Central memory CD8-positive, alpha-beta T cell (primary cell): ENCODE measurements at regions not wholly inside any gene's neighbourhood (a gene's known extent, or its start where the extent isn't known, plus 50 kb on each side); places are given as distances from the start of the nearest gene placed in this dataset.
"Not testable (repeated sequence)": the region's sequence is repeated elsewhere in the genome, so short reads cannot be mapped to it uniquely, and the experiment has no call there.

Experiments
- ATAC-seq: fragments of 150-1000 bp; cut with Tn5 transposase; replicated peaks from 2 replicates; pipeline ENCODE4 v1.10.0; 2022; ENCODE audit warnings: mild to moderate bottlenecking, moderate FRiP score, moderate number of reproducible peaks; ENCODE audit not compliant: poor library complexity, severe bottlenecking; ENCODE audit errors: extremely low read depth
- DNase-seq, 2 donors: peaks; one replicate each; pipeline ENCODE4 v3.0.0; 2021; ENCODE audit warnings: low spot score in 2 of 2
- H3K27ac Mint-ChIP-seq: one replicate; pipeline ENCODE4 v1.8.0; 2022; ENCODE audit warnings: low read depth, mild to moderate bottlenecking, moderate library complexity, mixed read lengths
- H3K27me3 Mint-ChIP-seq: one replicate; pipeline ENCODE4 v1.8.0; 2022; ENCODE audit warnings: mixed read lengths
- H3K36me3 Mint-ChIP-seq: one replicate; pipeline ENCODE4 v1.8.0; 2022; ENCODE audit warnings: mild to moderate bottlenecking, moderate library complexity, mixed read lengths; ENCODE audit not compliant: insufficient read depth
- H3K4me1 Mint-ChIP-seq: one replicate; pipeline ENCODE4 v1.8.0; 2022; ENCODE audit warnings: mixed read lengths
- H3K4me3 Mint-ChIP-seq: one replicate; pipeline ENCODE4 v1.8.0; 2022; ENCODE audit warnings: mild to moderate bottlenecking, moderate library complexity, mixed read lengths
- H3K9me3 Mint-ChIP-seq: one replicate; pipeline ENCODE4 v1.8.0; 2022; ENCODE audit warnings: mixed read lengths

- Mint-ChIP-seq H3K4me1 (peaks cover 12% of the 10 kb centered on the region), H3K36me3 (peaks cover 2% of the 10 kb centered on the region), H3K4me3 (no peak overlapping the region), H3K27me3 (no peaks in the 10 kb centered on the region), H3K9me3 (no peaks in the 10 kb centered on the region), H3K27ac (no peak overlapping the region)
- ATAC-seq (no peak), DNase-seq (no peak)
Measured at GRCh38 chr1:182304627-182305026, 87.0 kb downstream of the GLUL start.

GRCh38 chr1:182304218-182304617 lies 87.4 kb downstream of the GLUL start:
- H3K9me3 Mint-ChIP-seq, result no peaks in the 10 kb centered on the region
- H3K27ac Mint-ChIP-seq, result no peak overlapping the region
- DNase-seq (no peak), ATAC-seq (no peak)
- H3K4me3 Mint-ChIP-seq, result no peak overlapping the region
- peaks cover 15% of the 10 kb centered on the region for H3K4me1 Mint-ChIP-seq
- no peaks in the 10 kb centered on the region for H3K27me3 Mint-ChIP-seq
- H3K36me3 Mint-ChIP-seq, result peaks cover 2% of the 10 kb centered on the region

- Mint-ChIP-seq H3K27ac (no peak overlapping the region), H3K4me1 (peaks cover 15% of the 10 kb centered on the region), H3K9me3 (no peaks in the 10 kb centered on the region), H3K36me3 (peaks cover 2% of the 10 kb centered on the region), H3K4me3 (no peak overlapping the region), H3K27me3 (no peaks in the 10 kb centered on the region)
- DNase-seq, result no peak
- no peak for ATAC-seq
Measured at GRCh38 chr1:182303778-182304177, 87.8 kb downstream of the GLUL start.

- peaks cover 15% of the 10 kb centered on the region for H3K4me1 Mint-ChIP-seq
- no peak overlapping the region for H3K4me3 Mint-ChIP-seq
- H3K27me3 Mint-ChIP-seq, result no peaks in the 10 kb centered on the region
- H3K36me3 Mint-ChIP-seq, result peaks cover 2% of the 10 kb centered on the region
- H3K9me3 Mint-ChIP-seq, result no peaks in the 10 kb centered on the region
- peak overlapping the region; percentile 77 for H3K27ac Mint-ChIP-seq
- no peak for DNase-seq
- peak; percentile 17 for ATAC-seq
Measured at GRCh38 chr1:182301467-182302198, 90.0 kb downstream of the GLUL start.

- no peaks in the 10 kb centered on the region for H3K9me3 Mint-ChIP-seq
- H3K36me3 Mint-ChIP-seq, result peaks cover 2% of the 10 kb centered on the region
- peak in 1 of 2 donors; percentile 21 for DNase-seq
- no peak overlapping the region for H3K4me3 Mint-ChIP-seq
- no peaks in the 10 kb centered on the region for H3K27me3 Mint-ChIP-seq
- ATAC-seq, result peak; percentile 89
- H3K4me1 Mint-ChIP-seq, result peaks cover 15% of the 10 kb centered on the region
- H3K27ac Mint-ChIP-seq, result peak overlapping the region; percentile 77
Measured at GRCh38 chr1:182301026-182301436, 90.6 kb downstream of the GLUL start.

- Mint-ChIP-seq H3K9me3 (no peaks in the 10 kb centered on the region), H3K36me3 (peaks cover 2% of the 10 kb centered on the region), H3K27me3 (no peaks in the 10 kb centered on the region), H3K4me3 (no peak overlapping the region), H3K27ac (peak overlapping the region; percentile 88), H3K4me1 (peaks cover 15% of the 10 kb centered on the region)
- DNase-seq, result no peak
- no peak for ATAC-seq
Measured at GRCh38 chr1:182299728-182300616, 91.6 kb downstream of the GLUL start.

- peak overlapping the region; percentile 88 for H3K27ac Mint-ChIP-seq
Measured at GRCh38 chr1:182299054-182299727, 92.4 kb downstream of the GLUL start.

GRCh38 chr1:182297335-182297734 lies 94.3 kb downstream of the GLUL start:
- H3K36me3 Mint-ChIP-seq, result peaks cover 2% of the 10 kb centered on the region
- no peak overlapping the region for H3K27ac Mint-ChIP-seq
- H3K27me3 Mint-ChIP-seq, result no peaks in the 10 kb centered on the region

More at GRCh38 chr1:182299054-182299727, 92.4 kb downstream of the GLUL start:
- DNase-seq, H3K9me3 Mint-ChIP-seq, H3K4me3 Mint-ChIP-seq, H3K36me3 Mint-ChIP-seq, H3K27me3 Mint-ChIP-seq, ATAC-seq: not testable (repeated sequence)
- peaks cover 15% of the 10 kb centered on the region for H3K4me1 Mint-ChIP-seq

GRCh38 chr1:182295697-182296096 lies 95.9 kb downstream of the GLUL start:
- no peak for ATAC-seq

More at GRCh38 chr1:182297335-182297734, 94.3 kb downstream of the GLUL start:
- Mint-ChIP-seq H3K9me3 (no peaks in the 10 kb centered on the region), H3K4me3 (no peak overlapping the region), H3K4me1 (peaks cover 15% of the 10 kb centered on the region)
- ATAC-seq, result no peak
- no peak for DNase-seq

GRCh38 chr1:182293119-182293589 lies 98.4 kb downstream of the GLUL start:
- no peak for ATAC-seq
- H3K4me1 Mint-ChIP-seq, result peaks cover 9% of the 10 kb centered on the region
- no peak overlapping the region for H3K4me3 Mint-ChIP-seq
- no peaks in the 10 kb centered on the region for H3K27me3 Mint-ChIP-seq
- DNase-seq, result no peak
- H3K9me3 Mint-ChIP-seq, result no peaks in the 10 kb centered on the region
- no peaks in the 10 kb centered on the region for H3K36me3 Mint-ChIP-seq
- no peak overlapping the region for H3K27ac Mint-ChIP-seq

More at GRCh38 chr1:182295697-182296096, 95.9 kb downstream of the GLUL start:
- Mint-ChIP-seq H3K4me1 (peaks cover 15% of the 10 kb centered on the region), H3K4me3 (no peak overlapping the region), H3K27me3 (no peaks in the 10 kb centered on the region), H3K27ac (peak overlapping the region; percentile 1), H3K9me3 (no peaks in the 10 kb centered on the region), H3K36me3 (no peaks in the 10 kb centered on the region)
- no peak for DNase-seq

- DNase-seq (no peak), ATAC-seq (no peak)
- Mint-ChIP-seq H3K9me3 (no peaks in the 10 kb centered on the region), H3K27me3 (no peaks in the 10 kb centered on the region), H3K36me3 (no peaks in the 10 kb centered on the region), H3K4me3 (no peak overlapping the region), H3K27ac (no peak overlapping the region), H3K4me1 (peaks cover 9% of the 10 kb centered on the region)
Measured at GRCh38 chr1:182292193-182292741, 99.3 kb downstream of the GLUL start.

- no peaks in the 10 kb centered on the region for H3K27me3 Mint-ChIP-seq
- peaks cover 9% of the 10 kb centered on the region for H3K4me1 Mint-ChIP-seq
- ATAC-seq, result no peak
- no peak overlapping the region for H3K4me3 Mint-ChIP-seq
- no peak for DNase-seq
- no peak overlapping the region for H3K27ac Mint-ChIP-seq
- no peaks in the 10 kb centered on the region for H3K36me3 Mint-ChIP-seq
- H3K9me3 Mint-ChIP-seq, result no peaks in the 10 kb centered on the region
Measured at GRCh38 chr1:182291584-182292192, 99.9 kb downstream of the GLUL start.
